Activated CD8-positive, alpha-beta memory T cell treated with anti-CD3 and anti-CD28 coated beads, Interleukin-2, amount 50 U/mL, for 24 hours (primary cell): ENCODE measurements at regions not wholly inside any gene's neighbourhood (a gene's known extent, or its start where the extent isn't known, plus 50 kb on each side); places are given as distances from the start of the nearest gene placed in this dataset.
"Not testable (repeated sequence)": the region's sequence is repeated elsewhere in the genome, so short reads cannot be mapped to it uniquely, and the experiment has no call there.

Experiments used
- DNase-seq: peaks from one replicate; pipeline ENCODE4 v3.0.0-alpha.2; 2020; ENCODE audit errors: extremely low read depth

DNA sequence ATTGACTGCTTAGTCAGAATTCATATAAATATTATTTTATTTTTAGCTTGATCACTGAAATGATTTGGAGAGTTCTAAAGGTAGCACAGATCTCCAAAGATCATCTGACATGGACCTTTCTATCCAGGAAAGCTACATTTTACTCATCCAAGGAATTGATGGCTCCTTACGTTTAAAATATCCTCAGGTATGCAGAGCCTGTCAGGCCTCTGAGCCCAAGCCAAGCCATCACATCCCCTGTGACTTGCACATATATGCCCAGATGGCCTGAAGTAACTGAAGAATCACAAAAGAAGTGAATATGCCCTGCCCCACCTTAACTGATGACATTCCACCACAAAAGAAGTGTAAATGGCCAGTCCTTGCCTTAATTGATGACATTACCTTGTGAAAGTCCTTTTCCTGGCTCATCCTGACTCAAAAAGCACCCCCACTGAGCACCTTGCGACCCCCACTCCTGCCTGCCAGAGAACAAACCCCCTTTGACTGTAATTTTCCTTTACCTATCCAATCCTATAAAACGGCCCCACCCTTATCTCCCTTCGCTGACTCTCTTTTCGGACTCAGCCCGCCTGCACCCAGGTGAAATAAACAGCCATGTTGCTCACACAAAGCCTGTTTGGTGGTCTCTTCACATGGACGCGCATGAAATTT is 411.6 kb upstream of the RORB start:
- not testable (repeated sequence) for DNase-seq

GRCh38 chr9:74090921-74091320 is 406.2 kb upstream of the RORB start:
- not testable (repeated sequence) for DNase-seq

- no peak for DNase-seq
These were observed 404.7 kb upstream of the RORB start for GRCh38 chr9:74092491-74092834.

DNA sequence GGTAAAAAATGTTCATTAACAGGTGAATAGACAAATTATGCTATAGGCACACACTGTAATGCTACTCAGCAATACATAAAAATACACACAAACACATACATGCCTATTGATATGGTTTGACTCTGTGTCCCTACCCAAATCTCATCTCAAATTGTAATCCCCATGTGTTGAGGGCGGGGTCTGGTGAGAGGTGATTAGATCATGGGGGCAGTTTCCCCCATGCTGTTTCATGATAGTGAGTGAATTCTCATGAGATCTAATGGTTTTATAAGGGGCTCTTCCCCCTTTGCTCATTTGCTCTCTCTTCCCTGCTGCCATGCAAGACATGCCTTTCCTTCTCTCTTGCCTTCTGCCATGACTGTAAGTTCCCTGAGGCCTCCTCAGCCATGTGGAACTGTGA is 403.1 kb upstream of the RORB start:
- DNase-seq: not testable (repeated sequence)

- no peak for DNase-seq
These were observed 402.4 kb upstream of the RORB start for GRCh38 chr9:74094766-74095165.

GRCh38 chr9:74095925-74096324 is 401.2 kb upstream of the RORB start:
- DNase-seq: no peak

GRCh38 chr9:74096420-74096819 is 400.7 kb upstream of the RORB start:
- no peak for DNase-seq

DNA sequence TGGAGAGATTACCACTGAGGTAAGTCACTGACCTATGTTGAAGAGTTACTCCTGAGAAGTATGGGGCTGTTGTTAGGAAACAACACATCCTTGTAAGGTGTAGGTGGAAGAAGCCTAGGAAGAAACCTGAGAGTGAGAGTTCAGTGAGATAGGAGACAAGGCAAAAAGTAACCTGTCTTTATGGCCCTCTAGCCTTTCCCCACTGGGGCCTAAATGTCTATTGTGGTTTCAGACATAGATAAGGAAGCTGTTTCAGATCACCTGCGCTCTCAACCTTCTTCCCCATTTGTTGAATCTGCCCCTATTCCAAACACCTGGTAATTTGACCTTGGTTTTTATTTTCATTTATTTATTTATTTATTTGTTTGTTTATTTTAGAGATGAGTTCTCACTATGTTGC is 397.1 kb upstream of the RORB start:
- DNase-seq: no peak

DNA sequence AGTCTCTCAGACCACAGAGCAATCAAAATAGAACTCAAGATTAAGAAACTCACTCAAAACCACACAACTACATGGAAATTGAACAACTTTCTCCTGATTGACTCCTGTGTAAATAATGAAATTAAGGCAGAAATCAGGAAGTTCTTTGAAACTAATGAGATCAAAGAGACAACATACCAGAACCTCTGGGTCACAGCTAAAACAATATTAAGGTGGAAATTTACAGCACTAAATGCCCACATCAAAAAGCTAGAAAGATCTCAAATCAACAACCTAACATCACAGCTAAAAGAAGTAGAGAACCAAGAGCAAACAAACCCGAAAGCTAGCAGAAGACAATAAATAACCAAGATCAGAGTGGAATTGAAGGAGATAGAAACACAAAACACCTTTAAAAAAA is 395.0 kb upstream of the RORB start:
- not testable (repeated sequence) for DNase-seq

GRCh38 chr9:74102702-74103101 is 394.4 kb upstream of the RORB start:
- no peak for DNase-seq

DNA sequence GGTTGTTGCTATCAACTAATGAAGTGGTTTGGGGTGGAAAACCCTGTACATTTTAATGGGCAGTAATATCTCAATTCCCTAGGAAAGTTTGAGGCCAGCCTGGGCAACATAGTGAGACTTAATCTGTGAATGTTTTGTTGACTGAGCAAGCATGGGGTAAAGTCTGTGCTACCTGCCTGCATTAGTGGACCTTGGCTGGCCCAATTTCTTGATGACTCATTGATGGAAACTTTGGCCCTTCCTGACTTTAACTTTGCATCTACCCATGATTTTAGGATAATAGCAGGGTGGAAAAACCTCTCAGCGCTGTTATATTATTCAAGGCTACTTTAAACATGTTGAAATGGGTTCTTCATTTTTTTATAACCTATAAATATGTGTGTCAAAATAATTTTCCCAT is 389.4 kb upstream of the RORB start:
- no peak for DNase-seq

DNA sequence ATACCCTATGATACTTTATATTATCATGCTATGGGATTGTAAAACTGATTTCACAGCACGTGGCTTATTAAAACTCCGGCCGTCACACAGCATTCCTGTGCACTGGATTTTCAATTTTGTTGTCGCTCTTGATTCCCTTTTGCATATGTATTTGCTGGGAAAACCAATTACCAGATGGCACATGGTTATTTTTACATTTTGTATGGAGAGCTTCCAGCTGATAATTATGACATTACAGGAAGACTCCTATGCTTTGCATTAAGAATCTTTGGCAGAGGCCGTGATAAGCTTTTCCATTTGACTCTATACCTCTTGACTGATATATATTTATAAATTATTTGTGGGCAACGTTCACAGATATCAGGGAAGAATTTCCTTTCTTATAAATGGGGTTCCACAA is 381.2 kb upstream of the RORB start:
- DNase-seq: no peak

DNA sequence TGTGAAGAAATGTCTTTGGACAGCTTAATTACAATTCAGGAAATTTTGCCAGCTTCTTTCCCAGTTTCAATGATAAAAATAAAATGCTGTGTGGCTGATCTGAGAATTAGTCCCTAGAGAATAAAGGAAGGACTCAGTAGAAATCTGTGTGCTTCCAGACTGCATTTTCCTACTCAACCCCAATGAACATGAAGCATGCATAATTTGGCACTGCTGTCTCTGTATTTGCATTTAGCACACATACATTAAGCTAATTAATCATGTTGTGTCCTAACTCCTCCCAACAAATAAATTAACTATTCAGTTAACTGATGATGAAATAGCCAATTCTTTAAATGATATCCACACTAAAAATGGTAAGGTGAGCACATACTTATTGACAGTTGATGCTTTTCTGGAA is 380.0 kb upstream of the RORB start:
- DNase-seq: no peak

- DNase-seq: no peak
These were observed 379.4 kb upstream of the RORB start for GRCh38 chr9:74117731-74118130.

GRCh38 chr9:74120061-74120460 is 377.1 kb upstream of the RORB start:
- DNase-seq: no peak

- DNase-seq: no peak
These were observed 376.7 kb upstream of the RORB start for GRCh38 chr9:74120470-74120869.

DNA sequence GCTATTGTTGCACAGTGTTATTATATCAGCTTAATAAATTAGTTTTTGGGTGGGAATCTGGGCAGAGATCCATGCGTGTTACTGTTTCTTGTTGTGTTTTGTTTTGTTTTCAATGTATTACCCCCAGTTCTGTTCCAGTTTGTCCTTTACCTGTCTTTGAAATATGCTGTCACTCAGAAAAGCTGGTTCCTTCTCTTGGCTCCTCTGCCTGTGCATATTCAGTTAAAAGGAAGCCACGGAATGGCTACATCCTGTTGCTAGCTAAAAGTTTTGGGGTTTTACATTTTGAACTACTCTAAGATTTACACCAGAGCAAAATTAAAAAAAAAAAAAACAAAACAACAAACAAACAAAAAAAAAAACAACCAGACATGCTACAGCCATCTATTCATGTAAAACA is 374.9 kb upstream of the RORB start:
- DNase-seq: no peak

- no peak for DNase-seq
These were observed 374.5 kb upstream of the RORB start for GRCh38 chr9:74122661-74123060.

DNA sequence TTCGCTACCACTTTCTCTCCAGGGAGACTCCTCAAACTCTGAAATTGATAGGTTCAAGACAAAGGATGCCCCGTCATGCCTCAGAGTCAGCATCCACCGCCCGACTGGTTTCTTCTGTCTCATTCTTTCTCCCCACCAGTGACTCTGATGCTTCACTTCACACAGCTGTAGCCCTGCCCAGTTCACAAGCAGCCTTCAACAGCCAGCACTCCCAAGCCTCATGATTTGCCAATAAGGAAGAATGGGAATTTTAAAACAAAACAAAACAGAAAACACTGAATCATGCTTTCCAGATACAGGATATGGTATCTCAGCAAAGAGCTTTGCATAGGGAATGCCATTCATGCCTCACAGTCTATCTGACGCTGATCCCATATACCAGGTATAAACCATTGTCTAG is 371.2 kb upstream of the RORB start:
- DNase-seq: no peak

DNA sequence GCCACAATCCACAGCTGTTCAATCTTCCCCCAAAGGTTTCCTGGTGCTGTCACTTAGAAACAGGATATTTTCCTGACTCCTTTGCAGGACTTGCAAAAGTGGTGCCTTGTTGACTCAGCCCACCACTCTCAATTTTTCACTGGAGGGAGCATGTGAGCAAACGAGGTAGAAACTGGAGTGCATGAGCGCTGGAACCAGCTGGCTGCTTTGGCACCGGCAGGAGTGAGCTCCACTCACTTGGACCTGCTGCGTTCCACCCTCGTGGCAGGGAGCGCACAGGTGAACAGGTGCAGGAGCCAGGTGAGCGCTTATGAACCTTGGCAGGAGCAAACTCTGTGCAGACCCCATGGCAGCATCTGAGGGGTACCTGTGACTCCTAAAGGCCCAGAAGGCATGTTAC is 364.1 kb upstream of the RORB start:
- DNase-seq: no peak

GRCh38 chr9:74133921-74134320 is 363.2 kb upstream of the RORB start:
- no peak for DNase-seq

- no peak for DNase-seq
These were observed 359.0 kb upstream of the RORB start for GRCh38 chr9:74138182-74138581.

- no peak for DNase-seq
These were observed 357.0 kb upstream of the RORB start for GRCh38 chr9:74140141-74140540.

DNA sequence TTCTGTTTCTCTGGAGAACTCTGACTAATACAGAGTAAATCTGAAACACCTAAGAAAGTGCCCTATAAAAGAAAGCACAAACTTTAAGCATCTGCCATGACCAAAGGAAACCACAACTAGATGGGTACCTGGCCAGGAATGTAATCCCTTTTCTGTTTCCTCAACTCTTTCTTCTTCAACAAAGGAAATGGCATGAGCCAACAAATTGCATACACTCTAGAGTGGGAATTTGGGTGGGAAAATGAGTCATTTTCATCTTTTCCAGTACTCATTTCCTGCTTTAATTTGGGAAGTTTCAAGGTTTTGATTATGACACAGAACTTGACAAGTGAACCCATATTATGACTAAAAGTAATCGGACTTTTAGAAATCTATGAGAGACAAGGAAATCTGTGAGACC is 349.2 kb upstream of the RORB start:
- no peak for DNase-seq

DNA sequence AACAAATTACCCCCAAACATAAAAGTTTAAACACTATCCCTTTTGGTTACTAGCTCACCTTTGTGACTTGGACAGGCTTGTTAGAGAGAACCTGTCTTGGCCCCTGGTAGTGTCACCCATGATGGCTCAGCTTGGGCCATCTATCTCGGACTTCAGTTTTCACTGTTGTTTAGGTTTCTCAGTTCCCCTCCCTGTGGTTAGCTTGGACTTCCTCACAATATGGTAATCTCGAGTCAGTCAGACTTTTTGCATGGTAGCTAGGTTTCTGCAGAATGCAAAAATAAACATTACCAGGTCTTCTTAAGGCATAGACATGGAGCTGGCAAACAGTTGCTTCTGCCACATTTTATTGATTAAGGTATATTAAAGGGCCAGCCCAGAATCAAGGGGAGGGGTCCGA is 324.3 kb upstream of the RORB start:
- no peak for DNase-seq
